ENCODE measurements at regions not wholly inside any gene's neighbourhood (a gene's known extent, or its start where the extent isn't known, plus 50 kb on each side); places are given as distances from the start of the nearest gene placed in this dataset.

DNA sequence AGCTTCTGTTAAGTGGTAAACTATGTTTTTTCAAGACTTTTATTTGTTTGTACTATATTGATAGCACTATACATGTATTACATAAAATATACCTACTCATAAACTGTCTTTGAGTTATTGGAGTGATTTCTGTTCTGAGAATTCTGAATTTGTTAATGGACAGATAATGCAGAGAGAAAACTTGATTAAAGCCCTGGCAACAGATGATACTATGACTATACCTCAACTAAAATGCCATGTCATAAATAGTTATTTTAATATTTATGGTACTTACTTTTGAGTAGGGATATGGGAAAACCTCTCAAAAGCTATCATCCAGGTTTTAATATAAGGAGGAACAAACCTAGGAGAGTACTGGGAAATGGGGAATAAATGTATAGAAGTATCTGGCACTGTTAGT is 947.2 kb upstream of the ARRDC3 start:
- TF ChIP-seq EZH2 (IDR thresholded peaks at IDR 0.05; ENCODE audit: low read length, missing control alignments): no peak
- TF ChIP-seq, protein P1, sequence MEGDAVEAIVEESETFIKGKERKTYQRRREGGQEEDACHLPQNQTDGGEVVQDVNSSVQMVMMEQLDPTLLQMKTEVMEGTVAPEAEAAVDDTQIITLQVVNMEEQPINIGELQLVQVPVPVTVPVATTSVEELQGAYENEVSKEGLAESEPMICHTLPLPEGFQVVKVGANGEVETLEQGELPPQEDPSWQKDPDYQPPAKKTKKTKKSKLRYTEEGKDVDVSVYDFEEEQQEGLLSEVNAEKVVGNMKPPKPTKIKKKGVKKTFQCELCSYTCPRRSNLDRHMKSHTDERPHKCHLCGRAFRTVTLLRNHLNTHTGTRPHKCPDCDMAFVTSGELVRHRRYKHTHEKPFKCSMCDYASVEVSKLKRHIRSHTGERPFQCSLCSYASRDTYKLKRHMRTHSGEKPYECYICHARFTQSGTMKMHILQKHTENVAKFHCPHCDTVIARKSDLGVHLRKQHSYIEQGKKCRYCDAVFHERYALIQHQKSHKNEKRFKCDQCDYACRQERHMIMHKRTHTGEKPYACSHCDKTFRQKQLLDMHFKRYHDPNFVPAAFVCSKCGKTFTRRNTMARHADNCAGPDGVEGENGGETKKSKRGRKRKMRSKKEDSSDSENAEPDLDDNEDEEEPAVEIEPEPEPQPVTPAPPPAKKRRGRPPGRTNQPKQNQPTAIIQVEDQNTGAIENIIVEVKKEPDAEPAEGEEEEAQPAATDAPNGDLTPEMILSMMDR (conservative IDR thresholded peaks at IDR 0.05 in 1 of 2, IDR thresholded peaks at IDR 0.05 in 1 of 2; ENCODE audit: low read depth in 1 of 2, low read length in 2 of 2): no peak

All from fibroblast of lung (primary cell).